ENCODE measurements at regions not wholly inside any gene's neighbourhood (a gene's known extent, or its start where the extent isn't known, plus 50 kb on each side); places are given as distances from the start of the nearest gene placed in this dataset.

DNA sequence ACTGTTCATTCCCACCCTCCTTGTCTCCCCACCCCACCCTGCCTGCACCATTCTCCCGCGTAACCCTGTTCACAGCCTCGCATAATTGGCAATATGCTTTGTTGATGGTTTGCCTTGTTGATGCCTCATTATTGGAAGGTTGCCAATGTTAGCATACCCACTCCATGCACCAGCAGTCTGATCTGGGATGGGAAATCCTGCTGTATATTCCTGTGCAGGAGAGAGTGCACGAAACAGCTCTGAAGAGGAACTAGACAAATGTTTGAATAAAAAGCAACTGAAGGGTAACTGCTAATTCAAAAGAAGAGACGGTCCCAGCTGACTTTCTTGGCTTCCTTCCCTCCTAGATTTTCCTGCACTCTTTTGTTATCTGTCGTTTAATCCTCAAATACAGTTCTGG is 271.7 kb upstream of the TLE4 start:
- Histone ChIP-seq H3K36me3 (ENCODE audit: insufficient read depth) (no peaks in the 10 kb centered on the region), H2AFZ (ENCODE audit: low read depth) (no peak overlapping the region)
- TF ChIP-seq, protein P1, sequence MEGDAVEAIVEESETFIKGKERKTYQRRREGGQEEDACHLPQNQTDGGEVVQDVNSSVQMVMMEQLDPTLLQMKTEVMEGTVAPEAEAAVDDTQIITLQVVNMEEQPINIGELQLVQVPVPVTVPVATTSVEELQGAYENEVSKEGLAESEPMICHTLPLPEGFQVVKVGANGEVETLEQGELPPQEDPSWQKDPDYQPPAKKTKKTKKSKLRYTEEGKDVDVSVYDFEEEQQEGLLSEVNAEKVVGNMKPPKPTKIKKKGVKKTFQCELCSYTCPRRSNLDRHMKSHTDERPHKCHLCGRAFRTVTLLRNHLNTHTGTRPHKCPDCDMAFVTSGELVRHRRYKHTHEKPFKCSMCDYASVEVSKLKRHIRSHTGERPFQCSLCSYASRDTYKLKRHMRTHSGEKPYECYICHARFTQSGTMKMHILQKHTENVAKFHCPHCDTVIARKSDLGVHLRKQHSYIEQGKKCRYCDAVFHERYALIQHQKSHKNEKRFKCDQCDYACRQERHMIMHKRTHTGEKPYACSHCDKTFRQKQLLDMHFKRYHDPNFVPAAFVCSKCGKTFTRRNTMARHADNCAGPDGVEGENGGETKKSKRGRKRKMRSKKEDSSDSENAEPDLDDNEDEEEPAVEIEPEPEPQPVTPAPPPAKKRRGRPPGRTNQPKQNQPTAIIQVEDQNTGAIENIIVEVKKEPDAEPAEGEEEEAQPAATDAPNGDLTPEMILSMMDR (conservative IDR thresholded peaks at IDR 0.05; ENCODE audit: low read depth, low read length), result no peak

DNA sequence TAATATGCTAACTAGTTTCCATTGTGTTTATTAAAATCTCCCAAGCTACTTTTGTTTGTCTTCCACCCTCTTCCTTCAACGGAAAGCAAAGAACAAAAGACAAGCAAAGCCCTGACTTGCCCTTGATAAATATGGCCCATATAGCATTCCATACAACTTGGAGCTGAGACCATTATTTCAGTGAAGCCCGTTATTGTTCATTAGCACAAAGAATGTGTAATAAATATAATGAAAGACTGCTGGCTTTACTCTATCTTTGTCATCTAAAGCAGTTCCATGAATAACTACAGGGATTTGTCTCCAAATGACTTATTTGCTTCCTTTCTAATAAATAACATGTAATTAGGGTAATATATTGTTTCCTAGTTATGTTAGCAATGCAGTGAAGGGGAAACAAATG is 270.7 kb upstream of the TLE4 start:
- H3K27me3 ChIP-seq (ENCODE audit: insufficient read depth, low read depth), result no peaks in the 10 kb centered on the region
- H4K20me1 ChIP-seq (ENCODE audit: insufficient read depth), result no peaks in the 10 kb centered on the region
- H3K9ac ChIP-seq, result no peak overlapping the region
- H3K36me3 ChIP-seq (ENCODE audit: insufficient read depth), result no peaks in the 10 kb centered on the region
- H3K4me2 ChIP-seq, result no peak overlapping the region
- no peak overlapping the region for H2AFZ ChIP-seq (ENCODE audit: low read depth)
- no peak overlapping the region for H3K4me3 ChIP-seq (IDR thresholded peaks at IDR 0.05; ENCODE audit: insufficient read depth, low read depth, low read length)
- H3K79me2 ChIP-seq (ENCODE audit: insufficient read depth, low read depth), result no peaks in the 10 kb centered on the region
- H3K27ac ChIP-seq, result no peak overlapping the region
- no peaks in the 10 kb centered on the region for H3K4me1 ChIP-seq (ENCODE audit: low read depth, poor library complexity, severe bottlenecking)
- TF ChIP-seq, protein P1 (conservative IDR thresholded peaks at IDR 0.05; ENCODE audit: low read depth, low read length), result no peak

More for the DNA sequence above, 271.7 kb upstream of the TLE4 start:
- Histone ChIP-seq H3K4me2 (no peak overlapping the region), H3K4me3 (IDR thresholded peaks at IDR 0.05; ENCODE audit: insufficient read depth, low read depth, low read length) (no peak overlapping the region), H3K79me2 (ENCODE audit: insufficient read depth, low read depth) (no peaks in the 10 kb centered on the region), H3K27ac (no peak overlapping the region), H3K9ac (no peak overlapping the region), H3K27me3 (ENCODE audit: insufficient read depth, low read depth) (no peaks in the 10 kb centered on the region), H3K4me1 (ENCODE audit: low read depth, poor library complexity, severe bottlenecking) (no peaks in the 10 kb centered on the region), H4K20me1 (ENCODE audit: insufficient read depth) (no peaks in the 10 kb centered on the region)

DNA sequence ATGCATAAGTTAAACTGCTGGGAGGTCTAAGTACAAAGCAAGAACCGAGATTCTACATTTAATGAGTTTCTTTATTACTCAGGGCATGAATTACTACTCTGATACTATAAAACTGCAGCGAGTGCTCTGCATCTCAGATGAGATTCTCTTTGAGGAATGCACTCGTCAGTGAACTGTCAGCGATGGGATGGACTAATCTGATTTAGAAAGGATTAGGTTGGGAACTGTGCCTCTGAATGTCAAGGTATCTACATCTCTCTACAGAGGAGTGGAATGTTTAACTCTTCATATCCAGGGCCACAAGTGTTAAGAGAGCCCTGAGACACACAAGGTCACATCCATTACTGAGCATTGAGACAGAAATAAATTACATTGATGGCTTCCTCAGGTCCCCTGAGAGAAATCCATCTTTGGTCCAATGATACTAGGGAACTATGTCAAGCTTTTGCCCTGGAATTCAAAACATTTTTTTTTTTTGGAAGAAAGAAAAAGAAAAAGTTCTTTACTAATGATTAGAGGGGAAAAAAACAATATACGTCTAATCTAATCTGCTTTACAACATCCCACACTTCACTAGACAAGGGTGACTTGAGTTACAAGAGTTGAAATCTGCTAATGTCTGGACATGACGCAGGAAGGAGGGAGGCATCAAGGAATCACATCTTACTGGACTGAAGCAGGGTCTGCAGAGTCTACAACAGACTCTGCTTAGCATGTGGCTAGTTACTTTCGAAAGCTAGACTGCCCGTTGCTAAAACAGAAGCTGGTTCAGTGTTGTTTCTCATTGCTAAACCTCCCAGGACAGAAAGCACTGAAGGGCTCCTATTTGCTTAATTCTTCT is 270.0 kb upstream of the TLE4 start:
- Histone ChIP-seq H3K36me3 (ENCODE audit: insufficient read depth) (no peaks in the 10 kb centered on the region), H3K27ac (no peak overlapping the region), H3K9ac (no peak overlapping the region), H4K20me1 (ENCODE audit: insufficient read depth) (no peaks in the 10 kb centered on the region), H2AFZ (ENCODE audit: low read depth) (no peak overlapping the region), H3K4me1 (ENCODE audit: low read depth, poor library complexity, severe bottlenecking) (no peaks in the 10 kb centered on the region), H3K4me3 (IDR thresholded peaks at IDR 0.05; ENCODE audit: insufficient read depth, low read depth, low read length) (no peak overlapping the region), H3K27me3 (ENCODE audit: insufficient read depth, low read depth) (no peaks in the 10 kb centered on the region), H3K79me2 (ENCODE audit: insufficient read depth, low read depth) (no peaks in the 10 kb centered on the region), H3K4me2 (no peak overlapping the region)
- TF ChIP-seq, protein P1 (conservative IDR thresholded peaks at IDR 0.05; ENCODE audit: low read depth, low read length), result no peak

DNA sequence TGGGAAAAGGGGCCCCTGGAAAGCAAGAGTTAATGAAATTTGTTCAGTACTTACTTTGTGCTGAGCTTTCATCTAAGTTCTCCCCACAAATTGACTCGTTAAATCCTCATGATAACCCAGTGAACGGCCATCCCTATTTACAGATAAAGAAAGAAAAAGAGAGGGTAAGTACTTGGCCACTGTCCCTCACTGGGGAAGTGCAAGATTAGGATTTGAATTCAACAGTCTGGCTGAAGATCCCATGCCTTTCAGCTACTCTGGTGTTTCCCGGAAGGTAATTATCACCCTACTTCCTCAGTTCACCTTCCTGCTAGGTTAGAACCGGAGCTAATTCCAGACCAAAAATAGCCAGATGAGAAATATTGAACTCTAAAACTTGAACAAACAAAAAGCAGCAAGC is 269.2 kb upstream of the TLE4 start:
- TF ChIP-seq, protein P1 (conservative IDR thresholded peaks at IDR 0.05; ENCODE audit: low read depth, low read length), result no peak
- Histone ChIP-seq H3K36me3 (ENCODE audit: insufficient read depth) (no peaks in the 10 kb centered on the region), H2AFZ (ENCODE audit: low read depth) (no peak overlapping the region), H3K4me1 (ENCODE audit: low read depth, poor library complexity, severe bottlenecking) (no peaks in the 10 kb centered on the region), H3K27ac (no peak overlapping the region), H4K20me1 (ENCODE audit: insufficient read depth) (no peaks in the 10 kb centered on the region), H3K4me3 (IDR thresholded peaks at IDR 0.05; ENCODE audit: insufficient read depth, low read depth, low read length) (no peak overlapping the region), H3K4me2 (no peak overlapping the region), H3K27me3 (ENCODE audit: insufficient read depth, low read depth) (no peaks in the 10 kb centered on the region), H3K79me2 (ENCODE audit: insufficient read depth, low read depth) (no peaks in the 10 kb centered on the region), H3K9ac (no peak overlapping the region)

Measured in KMS-11 (cell line).